Skin epidermis (tissue), 12 donors: ENCODE measurements at regions not wholly inside any gene's neighbourhood (a gene's known extent, or its start where the extent isn't known, plus 50 kb on each side); places are given as distances from the start of the nearest gene placed in this dataset.

Experiments
- H3K27ac ChIP-seq, 21 experiments: fragments of 200-600 bp; sonication (generic) in 11 of 21; one replicate each; pipeline ENCODE4 v1.5.0; 2020; ENCODE audit warnings: mild to moderate bottlenecking in 3 of 21, inconsistent platforms in 2 of 21, moderate library complexity in 2 of 21
- H3K4me3 ChIP-seq, 7 experiments: fragments of 200-600 bp; sonication (generic) in 2 of 7; one replicate each; pipeline ENCODE4 v1.5.0; 2020; ENCODE audit warnings: inconsistent platforms in 2 of 7, mild to moderate bottlenecking in 2 of 7, moderate library complexity in 1 of 7

DNA sequence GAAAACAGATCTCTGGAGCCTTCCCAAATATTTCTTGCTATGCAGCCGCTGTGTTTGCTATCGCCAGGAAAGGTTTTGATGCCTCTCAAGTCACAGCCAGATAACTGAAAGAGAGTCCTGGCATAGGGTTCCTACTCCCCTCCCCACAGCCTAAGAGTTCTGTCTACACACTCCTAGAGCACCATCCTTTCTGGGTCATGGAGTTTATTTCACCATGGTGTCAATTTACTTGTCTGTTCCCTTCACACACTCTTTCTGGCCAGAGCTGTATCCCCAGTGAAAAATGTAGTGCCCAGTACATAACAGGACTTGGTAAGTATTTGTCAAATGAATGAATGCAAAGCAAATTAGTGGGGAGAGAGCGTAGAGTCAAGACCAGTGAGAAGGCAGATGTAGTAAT lies 185.3 kb downstream of the HAUS1 start:
- H3K4me3 ChIP-seq = no peak overlapping the region

DNA sequence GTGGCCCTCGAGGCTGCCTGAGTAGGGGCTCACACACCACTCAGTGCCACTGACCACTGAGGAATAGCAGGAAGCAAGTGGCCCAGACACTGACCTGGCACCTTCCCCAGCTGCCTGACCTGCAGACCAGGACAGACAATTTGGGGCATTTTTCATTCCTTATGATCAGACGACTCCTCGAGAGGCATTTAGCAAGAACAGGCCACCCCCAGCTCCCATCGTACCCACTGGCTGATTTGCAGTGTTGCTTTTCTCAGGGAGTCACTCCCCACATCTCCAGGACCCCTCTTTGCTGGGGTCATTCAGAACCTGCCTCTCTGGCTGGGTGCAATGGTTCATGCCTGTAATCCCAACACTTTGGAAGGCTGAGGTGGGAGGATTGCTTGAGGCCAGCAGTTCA lies 185.7 kb downstream of the HAUS1 start:
- H3K4me3 ChIP-seq = no peak overlapping the region
- H3K27ac ChIP-seq = no peak overlapping the region

More for the DNA sequence above, 185.3 kb downstream of the HAUS1 start:
- no peak overlapping the region for H3K27ac ChIP-seq

DNA sequence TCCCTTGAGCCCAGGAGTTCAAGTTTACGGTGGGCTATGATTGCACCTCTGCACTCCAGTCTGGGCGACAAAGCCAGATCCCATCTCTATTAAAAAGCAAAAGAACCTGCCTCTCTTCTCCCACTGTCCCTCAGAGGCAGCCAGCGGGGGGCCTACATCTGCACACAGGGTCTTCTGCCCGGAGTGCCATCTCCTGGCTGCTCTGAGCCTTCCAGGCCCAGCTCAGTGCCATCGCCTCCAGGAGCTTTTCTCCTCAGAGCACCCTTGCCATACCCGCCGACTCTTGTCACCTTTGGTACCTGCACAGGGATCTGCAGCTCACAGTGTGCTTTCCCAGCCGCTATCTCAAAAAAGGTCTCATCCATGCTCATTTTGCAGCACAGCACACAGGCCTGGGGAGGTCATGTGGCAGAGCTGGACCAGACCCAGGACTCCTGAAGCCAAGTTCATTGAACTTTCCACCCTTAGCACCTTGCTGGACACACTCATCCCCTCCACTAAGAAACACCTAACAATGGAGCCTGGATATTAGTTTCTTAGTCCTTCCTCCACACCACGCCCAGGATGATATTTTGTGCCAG lies 186.3 kb downstream of the HAUS1 start:
- Histone ChIP-seq H3K27ac (no peak overlapping the region), H3K4me3 (no peak overlapping the region)

DNA sequence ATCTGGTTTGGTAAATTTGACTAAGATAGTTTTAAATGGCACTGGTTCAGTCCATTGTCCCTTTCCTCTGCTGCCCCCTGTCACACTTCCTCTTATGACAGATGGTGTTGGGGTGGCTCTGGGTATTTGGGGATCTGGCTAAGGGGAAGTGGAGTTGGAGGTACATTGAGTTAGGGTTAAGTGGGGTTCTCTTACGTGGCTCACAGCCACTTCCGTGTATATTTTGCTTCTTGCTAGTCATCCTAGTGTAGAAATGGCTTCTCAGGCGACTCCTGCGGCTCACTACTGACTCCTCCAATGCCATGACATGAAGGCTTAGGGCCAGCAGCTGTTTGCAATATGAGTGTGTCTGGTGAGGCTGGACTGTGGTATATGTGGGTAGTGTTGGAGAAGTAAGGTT lies 187.0 kb downstream of the HAUS1 start:
- Histone ChIP-seq H3K4me3 (no peak overlapping the region), H3K27ac (no peak overlapping the region)

DNA sequence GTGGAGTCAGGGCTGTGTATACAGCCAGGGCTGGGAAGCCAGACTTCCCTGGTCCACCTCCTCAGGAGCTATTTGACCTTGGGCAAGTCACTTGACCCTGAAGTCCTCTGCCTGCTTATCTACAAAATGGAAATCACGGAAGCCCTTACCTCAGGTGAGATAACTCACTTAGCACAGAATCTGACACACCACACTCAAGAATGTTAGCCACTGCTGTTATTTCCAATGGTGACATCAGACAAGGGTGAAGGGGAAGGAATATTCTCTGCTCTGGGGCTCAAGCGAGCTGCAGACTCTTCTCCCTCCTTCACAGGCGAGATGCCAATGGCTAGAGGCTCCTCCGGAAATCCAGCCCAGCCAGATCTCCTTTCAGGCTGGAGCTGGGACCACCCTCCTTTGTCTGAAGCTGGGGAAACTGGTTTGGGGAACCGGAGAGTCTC lies 189.6 kb downstream of the HAUS1 start:
- Histone ChIP-seq H3K27ac (no peak overlapping the region), H3K4me3 (peak overlapping the region in 1 of 7 experiments; percentile 5)

DNA sequence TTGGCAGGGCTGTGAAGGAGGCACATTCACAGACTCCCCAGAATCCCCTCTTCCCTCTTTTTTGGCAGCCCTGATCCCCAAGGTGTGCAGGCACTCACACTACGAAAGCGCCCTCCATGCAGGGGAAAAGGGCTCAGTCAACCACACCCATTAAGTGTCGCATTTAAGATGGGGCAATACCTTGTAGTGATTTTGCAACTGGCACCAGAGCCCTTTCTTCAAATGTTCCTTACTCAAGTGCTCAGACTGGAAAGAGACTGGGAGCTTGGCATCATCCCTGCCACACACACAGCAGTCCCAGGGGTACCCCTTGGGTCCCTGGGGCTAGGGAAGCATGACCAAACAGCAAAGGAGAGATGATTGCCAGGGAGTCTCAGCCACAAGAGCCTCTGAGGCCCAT lies 190.1 kb downstream of the HAUS1 start:
- Histone ChIP-seq H3K27ac (no peak overlapping the region), H3K4me3 (peak overlapping the region in 1 of 7 experiments; percentile 5)

DNA sequence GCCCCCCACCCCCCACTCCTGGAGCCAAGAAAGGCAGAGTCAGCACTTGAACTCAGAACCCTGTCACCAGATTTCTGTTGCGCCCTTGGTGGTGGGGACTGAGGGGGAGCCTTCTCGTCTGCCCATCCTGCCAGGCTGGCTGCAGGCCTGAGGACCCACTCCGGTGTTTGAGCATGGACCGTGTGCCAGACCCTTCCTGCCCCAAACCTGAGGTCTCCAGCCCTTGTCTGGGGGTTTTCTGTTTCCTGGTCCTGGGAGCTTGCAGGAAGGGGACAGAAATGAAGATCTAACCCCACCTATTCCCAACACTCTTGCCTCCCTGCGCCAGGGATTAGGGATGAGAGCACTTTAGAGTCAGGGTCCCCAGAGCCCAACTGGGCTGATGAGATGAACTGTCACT lies 190.6 kb downstream of the HAUS1 start:
- Histone ChIP-seq H3K4me3 (no peak overlapping the region), H3K27ac (no peak overlapping the region)

DNA sequence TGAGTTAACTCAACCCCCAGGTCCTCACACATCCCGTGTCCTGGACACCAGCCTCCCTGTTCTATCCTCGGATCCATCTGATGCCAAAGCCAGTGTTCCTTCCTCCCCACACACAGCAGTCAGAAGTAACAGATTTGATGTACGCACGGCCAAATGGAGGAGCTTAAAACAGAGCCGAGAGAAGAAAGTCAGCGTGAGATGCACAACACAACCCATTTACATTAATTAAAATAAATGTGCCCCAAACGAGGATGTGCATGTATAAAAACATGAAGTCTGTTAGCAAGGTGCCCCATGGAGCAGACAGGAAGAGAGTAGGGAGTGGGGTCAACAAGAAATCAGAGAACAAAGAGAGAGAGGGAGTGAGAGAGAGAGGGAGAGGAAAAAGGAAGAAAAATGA lies 191.2 kb downstream of the HAUS1 start:
- no peak overlapping the region for H3K4me3 ChIP-seq
- H3K27ac ChIP-seq = no peak overlapping the region

DNA sequence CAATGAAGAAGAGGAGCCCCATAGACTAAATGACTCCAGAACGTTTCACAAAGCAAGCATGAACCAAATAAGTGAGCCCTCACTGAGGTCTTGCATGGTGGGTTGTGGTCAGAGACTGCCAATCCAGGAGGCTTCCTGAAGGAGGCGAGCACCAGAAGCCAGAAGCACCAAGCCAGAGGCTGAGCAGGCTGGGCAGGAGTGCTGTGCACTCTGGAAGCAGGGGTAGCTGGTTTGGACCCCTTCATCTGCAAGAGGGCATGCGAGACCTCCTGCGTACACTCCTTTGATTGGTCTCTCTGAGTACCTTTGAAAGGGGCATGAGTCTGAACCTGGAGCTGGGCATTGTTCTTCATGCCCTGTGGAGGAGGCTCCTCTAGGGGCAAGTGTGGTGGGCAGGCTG lies 192.5 kb downstream of the HAUS1 start:
- no peak overlapping the region for H3K4me3 ChIP-seq
- H3K27ac ChIP-seq = no peak overlapping the region

DNA sequence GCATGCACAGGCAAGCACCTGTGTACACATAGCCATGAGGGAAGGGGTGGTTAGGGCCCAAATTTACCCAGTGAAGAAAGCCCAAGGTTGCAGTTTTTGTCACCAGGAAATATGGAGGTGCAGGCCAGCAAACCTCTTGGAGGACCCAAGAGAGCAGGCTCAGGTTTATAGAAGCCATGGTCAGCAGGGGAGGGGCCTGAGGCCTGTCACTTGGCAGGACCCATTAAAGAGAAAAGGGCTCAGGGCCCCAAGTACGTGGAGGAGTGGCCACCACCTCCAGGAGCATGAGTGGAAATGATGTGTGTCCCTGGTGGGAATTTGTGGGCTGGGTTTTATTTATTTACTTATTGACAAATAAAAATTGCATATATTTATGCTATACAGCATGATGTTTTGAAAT lies 192.9 kb downstream of the HAUS1 start:
- Histone ChIP-seq H3K4me3 (no peak overlapping the region), H3K27ac (no peak overlapping the region)

DNA sequence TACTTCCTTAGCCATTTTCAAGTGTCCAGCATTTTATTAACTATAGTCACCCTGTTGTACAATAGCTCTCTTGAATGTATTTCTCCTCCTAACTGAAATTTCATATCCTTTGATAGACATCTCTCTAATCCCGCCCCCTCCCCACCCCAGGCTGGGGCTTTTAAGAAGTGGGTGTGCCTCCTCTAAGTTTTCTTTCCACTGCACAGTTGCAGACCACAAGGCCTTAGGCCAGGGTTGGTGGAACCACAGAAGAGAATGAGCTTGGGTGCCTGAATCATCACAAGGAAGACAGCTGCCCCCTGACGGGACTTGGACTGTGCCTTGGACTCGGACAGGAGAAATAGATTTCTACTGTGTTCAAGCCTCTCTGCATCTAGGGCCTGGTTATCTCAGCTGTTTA lies 193.4 kb downstream of the HAUS1 start:
- Histone ChIP-seq H3K4me3 (no peak overlapping the region), H3K27ac (no peak overlapping the region)

DNA sequence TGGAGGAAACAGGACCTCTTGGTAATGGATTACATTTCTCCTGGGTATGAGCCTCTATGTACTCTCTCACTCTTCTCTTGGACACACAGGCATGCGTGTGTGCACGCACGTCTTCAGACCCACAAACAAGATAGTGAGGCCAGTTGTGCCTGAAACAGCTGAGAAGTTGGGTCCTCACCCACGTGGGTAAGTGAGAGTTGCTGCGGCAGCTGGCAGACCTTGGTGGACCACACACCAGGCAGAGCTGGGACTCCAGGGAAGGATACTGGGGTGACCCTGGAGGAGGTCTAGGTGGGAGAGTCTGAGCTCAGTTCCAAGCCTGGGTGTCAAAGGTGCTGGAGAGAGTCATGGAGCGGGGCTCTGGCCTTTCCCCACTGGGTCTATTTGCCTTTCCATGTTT lies 194.3 kb downstream of the HAUS1 start:
- Histone ChIP-seq H3K4me3 (no peak overlapping the region), H3K27ac (no peak overlapping the region)

DNA sequence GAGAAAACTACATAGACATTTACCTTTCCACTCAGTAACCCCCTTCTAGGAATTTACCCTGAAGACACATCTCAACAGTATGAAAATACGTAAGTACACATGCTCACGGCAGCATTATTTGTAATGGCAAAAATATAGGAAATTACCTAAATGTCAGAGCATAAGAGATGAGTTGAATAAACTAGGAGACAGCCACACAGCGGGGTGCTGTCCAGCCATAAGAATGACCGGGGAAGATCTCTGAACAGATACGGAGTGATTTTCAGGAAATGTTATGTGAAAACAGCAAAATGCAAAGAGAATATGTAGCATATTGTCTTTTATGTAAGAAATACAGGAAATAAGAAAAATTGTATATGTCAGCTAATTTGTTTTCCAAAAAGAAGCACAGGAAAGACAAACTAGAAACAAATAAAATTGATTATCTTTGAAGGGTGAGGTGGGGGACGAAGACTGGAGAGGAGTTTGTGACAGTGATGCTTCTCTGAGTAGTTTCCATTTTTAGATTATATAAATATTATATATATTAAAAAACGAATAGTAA lies 195.4 kb downstream of the HAUS1 start:
- Histone ChIP-seq H3K27ac (no peak overlapping the region), H3K4me3 (no peak overlapping the region)

DNA sequence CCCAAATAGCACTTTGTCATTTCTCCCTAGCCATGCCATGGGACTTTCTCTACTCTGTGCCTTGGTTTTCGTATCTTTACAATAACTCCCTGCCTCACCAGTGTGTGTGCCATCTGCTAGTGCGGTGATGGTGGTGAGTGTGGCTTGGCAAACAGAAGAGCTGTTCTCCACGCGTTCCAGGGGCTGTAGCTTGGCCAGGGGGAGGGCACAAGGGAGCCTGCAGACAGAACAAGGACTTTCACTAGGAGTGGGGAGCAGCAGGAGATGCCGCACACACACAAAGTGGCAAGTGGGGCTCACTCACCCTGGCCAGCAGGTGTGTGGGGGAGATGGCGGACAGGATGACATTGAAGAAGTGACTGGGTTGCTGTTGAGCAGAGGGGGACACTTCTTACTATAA lies 196.9 kb downstream of the HAUS1 start:
- no peak overlapping the region for H3K27ac ChIP-seq
- no peak overlapping the region for H3K4me3 ChIP-seq

DNA sequence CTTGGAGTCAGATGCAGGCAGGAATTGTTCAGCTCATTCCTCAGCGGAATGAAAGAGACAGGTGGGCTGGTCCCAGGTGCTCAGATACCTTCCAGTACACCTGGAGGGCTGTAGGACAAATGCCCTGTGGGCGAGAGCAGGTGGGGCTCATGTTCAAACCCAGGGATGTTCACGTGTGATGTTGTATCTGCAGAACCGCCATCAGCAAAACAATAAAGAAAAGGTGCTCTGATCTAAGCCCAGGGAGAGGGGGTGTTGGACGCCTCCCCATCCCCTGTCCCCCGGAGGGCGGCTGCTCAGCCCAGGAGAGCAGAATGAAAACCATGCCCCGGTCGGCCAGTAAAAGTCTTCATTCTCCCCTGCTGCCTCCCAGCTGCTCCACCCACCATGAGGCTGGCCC lies 197.4 kb downstream of the HAUS1 start:
- no peak overlapping the region for H3K4me3 ChIP-seq

DNA sequence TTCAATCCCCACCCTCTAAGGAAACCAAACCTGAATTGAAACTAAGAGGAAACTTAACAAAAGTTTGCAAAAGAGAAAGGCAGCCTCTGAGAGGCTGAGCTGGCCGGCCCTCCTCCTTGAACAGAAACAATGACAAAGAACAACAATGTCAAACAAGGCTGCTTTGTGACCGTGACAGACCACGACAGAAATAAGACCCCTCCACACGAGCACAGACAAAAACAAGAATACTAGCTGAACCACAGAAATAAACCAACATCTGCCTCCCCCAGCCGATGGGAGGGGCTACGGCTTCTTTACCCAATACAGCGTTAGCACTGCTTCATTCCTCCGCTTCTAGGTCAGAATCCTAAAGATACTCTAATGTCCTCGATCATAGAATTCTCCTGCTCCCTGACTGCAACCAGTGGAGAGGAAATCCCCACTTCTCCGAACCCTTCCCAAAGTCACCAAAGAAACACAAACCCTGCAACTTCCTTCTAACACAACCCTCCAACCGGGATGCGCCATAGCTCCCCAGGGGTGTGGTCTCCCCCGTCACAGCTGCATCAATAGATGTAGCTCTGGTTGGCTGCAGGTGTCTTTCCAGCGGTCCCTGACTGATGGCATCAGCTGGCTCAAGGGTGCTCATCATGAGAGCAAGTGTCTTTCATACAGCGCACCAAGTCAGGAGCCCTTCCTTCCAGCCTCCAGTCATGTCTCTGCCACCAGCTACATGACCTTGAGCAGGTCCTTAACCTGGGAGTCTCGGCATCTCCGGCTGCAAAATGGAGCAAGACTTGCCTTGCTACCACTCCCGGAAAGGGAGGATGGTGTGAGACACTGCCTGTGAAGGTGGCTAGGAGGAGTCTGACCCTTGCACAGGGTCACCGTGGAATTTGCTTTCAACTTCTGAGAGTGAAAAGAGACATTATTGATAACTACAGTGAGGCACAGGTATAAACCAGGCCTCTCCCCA lies 198.6 kb downstream of the HAUS1 start:
- Histone ChIP-seq H3K27ac (no peak overlapping the region), H3K4me3 (no peak overlapping the region)

More for the DNA sequence above, 197.4 kb downstream of the HAUS1 start:
- no peak overlapping the region for H3K27ac ChIP-seq

DNA sequence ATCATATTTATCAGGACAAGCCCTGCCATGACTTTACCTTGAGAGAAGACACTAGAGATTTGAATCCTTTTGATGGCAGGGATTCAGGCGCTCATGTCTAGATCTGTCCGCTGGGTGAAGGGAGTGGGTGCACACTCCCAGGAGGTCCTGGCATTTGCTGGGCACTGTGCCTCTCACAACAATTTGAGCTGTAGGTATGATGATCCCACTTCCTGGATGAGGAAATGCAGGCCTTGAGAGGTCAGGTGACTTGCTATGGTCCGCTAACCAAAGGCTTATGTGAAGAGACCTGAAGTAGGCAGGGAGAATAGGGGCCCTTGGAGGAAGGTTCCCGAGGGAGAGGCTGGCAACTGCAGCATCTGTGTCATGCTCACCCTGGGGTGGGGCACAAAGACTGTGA lies 206.1 kb downstream of the HAUS1 start:
- H3K27ac ChIP-seq = no peak overlapping the region
- no peak overlapping the region for H3K4me3 ChIP-seq

DNA sequence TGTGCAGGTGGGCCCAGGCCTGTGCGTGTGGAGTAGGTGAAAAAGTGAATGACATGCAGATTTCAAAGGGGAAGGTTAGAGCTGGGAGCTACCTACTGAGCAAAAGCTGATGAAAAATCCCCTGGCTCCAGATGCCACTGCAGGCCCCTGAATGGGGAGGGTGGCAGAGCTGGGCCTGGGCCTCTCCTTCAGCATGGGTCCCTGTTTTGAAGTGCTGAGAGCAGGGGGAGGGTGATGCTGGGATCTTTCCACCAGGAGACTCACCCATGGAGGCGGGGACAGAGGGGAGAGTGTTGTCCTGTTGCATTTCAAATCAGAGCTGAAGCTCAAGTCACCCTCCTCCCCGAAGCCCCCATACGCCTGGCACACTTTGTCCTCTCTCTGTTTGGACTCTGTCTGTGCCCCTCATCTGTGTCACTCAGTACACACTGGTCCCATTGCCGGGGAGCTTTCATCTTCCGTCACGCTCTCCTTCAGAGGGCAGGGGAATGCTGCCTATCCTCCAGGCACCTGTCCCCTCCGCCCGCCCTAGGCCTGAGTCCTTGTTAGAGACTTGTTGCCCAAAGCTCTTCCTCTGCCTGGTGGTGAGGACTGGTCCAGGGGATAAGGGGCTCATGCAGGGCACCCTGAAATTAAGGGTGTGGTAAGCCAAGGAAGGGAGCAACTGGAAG lies 206.6 kb downstream of the HAUS1 start:
- no peak overlapping the region for H3K4me3 ChIP-seq
- H3K27ac ChIP-seq = no peak overlapping the region

DNA sequence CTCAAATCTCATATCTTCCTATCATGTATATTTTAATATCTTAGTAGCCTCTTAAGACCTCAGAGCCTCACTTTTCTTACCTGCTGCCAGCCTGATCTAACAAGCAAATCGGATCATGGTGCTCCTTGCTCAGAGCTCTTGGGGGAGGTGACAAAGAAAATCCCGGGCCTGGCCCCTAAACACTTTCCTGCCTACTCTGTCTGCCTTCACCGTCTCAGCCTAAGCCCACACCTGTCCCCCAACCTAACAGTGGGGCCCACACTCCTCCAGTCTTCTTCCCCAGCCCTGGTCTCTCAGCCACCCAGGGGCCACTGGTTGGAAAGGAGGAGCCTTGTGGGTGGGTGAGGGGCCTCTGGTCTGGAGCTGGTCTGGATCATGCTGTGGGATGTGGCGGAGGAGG lies 207.3 kb downstream of the HAUS1 start:
- no peak overlapping the region for H3K27ac ChIP-seq
- H3K4me3 ChIP-seq = no peak overlapping the region

DNA sequence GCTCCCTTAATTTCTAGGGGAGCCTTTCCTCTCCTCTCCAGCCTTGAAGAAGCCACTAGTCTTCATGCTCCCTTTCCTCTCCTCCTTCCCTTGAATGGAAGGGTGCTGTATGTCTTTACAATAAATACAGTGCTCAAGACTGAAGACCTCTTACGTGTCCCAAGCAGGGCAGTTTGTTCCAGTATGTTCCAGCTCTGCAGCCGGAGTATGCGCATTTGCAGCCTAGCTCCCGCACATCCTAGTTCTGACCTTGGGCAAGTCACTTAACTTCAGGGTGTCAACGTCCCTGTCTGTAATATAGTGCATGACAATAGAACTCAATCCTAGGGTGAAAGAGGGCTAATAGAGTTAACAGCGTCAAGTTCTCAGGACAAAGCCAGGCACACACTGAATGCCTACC lies 208.0 kb downstream of the HAUS1 start:
- H3K27ac ChIP-seq = no peak overlapping the region

DNA sequence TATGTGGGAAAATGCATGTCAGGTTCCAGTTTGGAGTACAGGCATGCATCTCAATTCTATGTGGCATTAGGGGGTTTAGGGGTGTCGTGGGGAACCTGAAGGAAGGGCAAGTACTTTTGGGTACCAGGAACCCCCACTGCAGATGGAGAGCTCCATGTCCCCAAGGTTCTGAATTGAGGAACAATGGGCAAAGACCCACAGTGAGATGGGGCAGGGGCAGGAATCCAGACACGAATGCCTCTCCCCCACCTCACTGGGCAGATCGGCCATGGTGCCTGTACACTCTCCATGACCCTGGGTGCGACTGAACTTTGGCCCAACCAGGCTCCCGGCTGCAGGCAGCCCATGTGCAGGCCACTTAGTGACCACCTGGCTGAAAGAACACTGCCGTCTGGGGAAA lies 209.3 kb downstream of the HAUS1 start:
- H3K27ac ChIP-seq = no peak overlapping the region

More for the DNA sequence above, 208.0 kb downstream of the HAUS1 start:
- no peak overlapping the region for H3K4me3 ChIP-seq

More for the DNA sequence above, 209.3 kb downstream of the HAUS1 start:
- no peak overlapping the region for H3K4me3 ChIP-seq
